Brain pericyte (primary cell): ENCODE measurements at regions not wholly inside any gene's neighbourhood (a gene's known extent, or its start where the extent isn't known, plus 50 kb on each side); places are given as distances from the start of the nearest gene placed in this dataset.
"Not testable (repeated sequence)": the region's sequence is repeated elsewhere in the genome, so short reads cannot be mapped to it uniquely, and the experiment has no call there.

Experiments
- DNase-seq: peaks from one replicate; pipeline ENCODE4 v3.0.0-alpha.2; 2012; ENCODE audit warnings: low read depth, low spot score

DNA sequence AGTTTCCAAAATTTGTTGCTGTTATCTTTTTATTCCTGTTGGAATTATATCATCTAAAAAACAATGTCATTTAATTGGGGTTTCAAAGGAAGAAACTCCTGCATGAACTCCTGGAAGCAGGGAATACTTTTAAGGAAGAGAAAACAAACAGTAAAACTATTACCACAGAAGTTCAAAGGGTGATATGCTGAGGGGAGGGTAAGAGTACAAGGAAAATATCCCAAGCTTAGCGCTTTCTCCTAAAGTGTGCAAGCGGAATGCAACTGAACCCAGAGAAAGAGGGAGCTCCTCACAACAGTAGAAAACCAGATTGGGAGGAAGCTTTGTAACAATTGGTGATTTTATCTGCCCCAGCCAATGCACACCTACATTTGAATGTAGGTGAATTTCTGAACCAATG lies 175.1 kb downstream of the NUFIP1 start:
- DNase-seq, result no peak

DNA sequence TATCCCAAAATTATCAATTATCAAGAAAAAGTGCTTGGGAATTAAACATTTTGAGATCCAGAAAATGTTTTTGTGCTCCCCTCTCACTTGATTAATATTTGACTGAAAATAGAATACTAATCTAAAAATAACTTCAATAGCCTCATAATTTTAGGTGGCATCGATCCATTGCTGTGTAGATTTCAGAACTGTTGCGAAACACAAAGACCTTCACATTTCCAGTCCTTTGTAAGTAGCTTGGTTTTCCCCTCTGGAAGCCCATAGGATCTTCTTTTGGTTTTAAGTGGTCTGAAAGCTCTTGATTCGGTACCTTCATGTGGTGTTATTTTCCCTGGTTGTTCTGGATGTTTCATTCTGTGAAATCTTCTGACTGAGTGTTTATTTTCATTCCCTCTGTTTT lies 176.5 kb downstream of the NUFIP1 start:
- no peak for DNase-seq

DNA sequence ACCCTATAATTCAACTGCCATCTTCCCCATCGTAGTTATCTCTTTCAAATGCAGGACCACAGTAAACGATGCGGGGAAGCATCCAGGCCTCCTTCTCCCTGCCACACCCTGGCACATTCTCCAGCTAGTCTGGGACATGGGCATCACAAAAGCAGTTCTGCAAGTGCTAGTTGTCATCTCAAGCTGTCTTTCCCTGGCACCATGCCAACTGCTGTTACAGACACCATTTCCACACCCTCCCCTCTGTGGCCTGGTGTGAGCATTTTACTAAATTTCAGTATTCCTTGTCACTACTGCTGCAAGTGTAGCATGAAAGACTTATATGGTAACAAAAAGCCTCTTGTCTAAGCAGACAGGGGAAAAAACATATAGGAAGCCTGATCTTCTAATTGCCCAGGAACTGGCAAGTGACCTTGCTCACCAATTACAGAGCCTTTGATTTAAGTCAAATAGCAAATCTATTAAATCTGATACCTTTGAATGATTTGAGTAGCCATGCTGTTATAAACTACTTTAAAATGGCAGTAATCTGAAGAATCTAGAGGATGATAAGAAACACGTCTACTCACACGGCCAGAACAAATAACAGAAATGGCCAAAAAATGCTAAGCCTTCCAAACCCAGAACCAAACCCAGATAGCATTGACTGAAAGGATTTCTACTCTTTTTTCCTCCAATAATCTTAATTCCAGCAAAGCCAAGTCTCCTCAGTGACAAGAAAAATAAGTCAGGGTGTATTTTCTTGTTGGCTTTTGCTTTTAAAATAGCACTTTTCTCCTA lies 179.0 kb downstream of the NUFIP1 start:
- DNase-seq, result no peak

DNA sequence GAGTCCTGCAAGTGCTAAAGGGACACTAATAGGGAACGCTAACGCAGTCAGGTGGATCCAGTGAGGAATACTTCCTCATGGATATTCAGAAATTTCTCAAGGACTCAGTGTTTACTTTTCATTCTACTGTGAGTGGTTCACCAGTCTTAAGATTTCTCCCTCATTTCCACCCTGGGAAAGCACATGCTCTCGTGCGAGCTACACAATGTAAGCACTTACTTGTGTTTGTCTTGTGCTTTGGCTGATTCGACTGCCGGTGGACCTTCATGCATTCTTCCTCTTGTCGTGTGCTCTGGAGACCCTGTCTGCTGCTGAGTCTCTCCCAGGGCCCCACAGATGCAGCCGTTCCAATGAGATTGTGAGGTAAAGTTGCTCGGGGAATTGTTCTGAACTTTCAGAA lies 180.1 kb downstream of the NUFIP1 start:
- no peak for DNase-seq

DNA sequence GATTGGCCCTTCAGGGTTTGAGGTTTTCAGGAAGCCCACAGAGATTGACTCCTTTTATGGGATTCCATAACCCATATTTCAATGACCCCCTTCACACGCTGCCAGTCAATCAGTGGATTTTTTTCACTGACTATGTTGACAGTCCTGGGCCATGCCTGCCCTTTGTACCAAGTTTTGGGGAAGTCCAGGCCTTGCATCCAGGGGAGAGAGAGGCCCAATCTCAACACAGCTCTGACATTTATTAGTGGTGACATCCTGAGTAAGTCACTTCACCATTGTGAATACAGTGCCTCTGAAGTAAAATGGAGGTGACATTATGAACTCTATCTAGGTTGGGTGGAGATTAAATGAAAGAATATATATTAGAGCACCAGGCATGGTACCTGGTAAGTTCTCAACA lies 181.1 kb downstream of the NUFIP1 start:
- DNase-seq, result no peak

DNA sequence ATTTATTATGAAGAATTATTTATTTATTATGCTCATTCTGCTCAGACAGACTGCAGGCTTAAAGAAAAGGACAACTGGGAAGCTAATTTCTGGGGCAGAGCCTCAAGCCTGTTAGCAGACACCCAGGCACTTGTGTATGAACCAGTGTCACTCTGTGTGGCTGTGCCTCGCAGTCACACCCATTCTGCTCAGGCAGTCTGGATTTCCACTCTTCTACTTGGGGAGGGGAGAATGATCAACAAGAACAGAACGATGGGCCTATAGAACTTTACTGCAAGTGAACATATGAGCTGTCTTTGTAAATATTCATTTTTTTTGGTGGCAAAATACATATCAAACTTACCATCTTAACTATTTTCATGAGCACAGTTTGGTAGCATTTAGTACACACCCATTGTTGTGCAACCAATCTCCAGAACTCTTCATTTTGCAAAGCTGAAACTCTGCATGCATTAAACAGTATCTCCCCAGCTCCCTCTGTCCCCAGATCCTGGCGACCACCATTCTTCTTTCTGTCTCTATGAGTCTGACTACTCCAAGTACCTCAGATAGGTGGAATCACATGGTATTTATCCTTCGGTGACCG lies 181.7 kb downstream of the NUFIP1 start:
- DNase-seq, result no peak

DNA sequence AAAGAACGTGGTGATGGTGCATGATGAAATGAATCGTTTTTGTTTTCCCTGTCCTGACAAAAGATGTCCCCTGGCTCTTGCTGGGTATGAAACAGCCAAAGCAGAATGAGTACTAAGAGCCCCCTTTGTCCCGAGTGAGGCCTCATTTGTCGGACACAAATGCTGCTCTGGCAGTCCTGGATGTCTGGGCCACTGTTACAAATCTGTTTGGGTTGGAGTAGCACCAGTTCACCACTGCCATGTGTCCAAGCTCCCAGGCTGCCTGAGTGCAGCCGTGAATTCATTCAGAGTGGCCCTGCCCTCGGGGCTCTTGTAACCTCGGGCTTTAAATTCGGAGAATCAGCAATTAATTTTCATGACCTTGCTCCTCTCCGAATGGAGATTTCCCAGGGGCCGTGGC lies 182.4 kb downstream of the NUFIP1 start:
- no peak for DNase-seq

DNA sequence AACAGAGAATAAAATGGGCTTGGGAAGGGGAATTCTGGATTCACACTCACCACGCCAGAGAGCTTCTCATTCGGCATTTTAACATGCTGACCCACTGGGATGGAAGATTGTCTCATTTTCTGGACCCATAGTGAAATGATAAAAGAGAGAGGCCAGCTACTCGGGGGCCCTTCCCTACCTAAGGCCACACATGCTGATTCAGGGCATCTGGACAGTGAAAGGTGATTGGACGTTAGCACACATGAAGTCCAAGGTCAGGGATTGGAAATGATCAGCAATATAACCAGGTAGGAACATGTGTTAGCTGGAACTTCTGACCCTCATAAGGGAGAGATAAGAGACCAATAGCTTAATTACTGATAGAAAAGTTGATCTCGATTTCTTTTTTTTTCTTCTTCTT lies 183.7 kb downstream of the NUFIP1 start:
- DNase-seq, result no peak

DNA sequence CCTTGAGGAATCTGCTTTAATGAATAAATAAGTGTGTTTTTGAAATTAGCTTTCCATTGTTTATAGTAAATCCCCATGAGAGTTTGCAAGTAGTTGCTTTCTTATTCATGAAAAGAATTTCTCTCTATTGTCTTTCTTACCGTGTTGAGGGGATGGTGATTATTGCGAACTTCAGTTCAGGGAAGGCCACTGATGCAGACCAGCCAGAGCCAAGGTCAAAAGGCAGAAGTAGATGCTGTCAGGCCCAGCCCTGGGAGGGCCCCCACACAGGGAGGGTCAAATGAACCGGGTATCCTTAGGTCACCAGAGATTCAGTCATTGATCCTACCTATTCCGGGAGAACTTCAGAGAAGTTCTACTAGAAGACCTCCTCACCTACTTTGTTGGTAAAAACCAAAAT lies 185.9 kb downstream of the NUFIP1 start:
- DNase-seq, result no peak

DNA sequence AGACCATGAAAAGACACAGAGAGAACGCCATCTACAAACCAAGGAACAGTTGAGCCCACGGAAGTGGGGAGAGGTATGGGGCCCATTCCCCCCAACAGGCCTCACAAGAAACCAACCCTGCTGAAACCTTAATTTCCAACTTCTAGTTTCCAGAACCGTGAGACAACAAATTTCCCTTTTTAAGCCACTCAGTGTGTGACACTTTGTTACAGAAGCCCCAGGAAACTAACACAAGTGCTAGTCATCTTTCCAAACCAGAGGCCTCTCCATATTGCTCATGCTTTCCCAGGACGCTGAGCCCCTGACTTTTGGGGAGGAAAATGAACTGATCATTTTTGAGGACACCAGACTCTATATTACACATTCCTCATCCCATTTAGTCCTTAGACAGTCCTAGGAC lies 186.8 kb downstream of the NUFIP1 start:
- DNase-seq, result no peak

DNA sequence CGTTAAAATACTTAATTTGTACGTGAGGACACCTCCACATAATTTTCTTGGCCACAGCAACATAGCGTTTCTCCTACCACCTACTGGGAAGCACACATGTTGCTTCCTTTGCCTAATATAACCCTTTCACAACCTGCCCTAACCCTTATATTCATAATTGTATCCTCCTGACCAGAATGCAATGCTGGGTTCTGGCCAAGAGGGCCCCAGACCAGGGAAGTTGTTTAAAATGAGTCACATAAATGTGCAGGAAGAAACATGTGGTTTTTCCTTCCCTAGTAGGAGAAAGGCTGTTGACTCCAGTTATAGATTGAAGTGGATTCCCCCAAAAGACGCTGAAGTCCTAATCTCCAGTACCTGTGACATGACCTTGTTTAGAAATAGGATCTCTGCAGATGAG lies 187.3 kb downstream of the NUFIP1 start:
- DNase-seq, result no peak

DNA sequence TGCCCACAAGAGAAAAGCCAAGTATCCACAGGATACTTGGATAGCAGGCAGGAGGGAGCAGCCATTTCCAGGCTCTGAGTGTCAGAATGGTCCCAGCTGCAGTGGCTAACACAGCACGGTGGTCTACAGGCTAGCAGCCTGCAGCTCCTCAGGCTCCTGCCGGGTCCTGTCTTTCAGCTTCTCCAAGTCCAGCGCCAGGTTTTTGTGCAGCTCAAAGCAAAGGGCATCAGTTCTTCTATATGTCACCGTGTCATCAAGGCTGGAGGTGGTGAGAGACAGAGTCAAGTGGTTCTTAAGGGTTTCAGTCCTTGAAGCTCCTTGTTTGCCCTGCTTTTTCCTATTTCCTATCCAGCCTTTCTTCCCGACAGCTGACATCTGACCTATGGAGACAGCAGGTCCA lies 188.6 kb downstream of the NUFIP1 start:
- no peak for DNase-seq

DNA sequence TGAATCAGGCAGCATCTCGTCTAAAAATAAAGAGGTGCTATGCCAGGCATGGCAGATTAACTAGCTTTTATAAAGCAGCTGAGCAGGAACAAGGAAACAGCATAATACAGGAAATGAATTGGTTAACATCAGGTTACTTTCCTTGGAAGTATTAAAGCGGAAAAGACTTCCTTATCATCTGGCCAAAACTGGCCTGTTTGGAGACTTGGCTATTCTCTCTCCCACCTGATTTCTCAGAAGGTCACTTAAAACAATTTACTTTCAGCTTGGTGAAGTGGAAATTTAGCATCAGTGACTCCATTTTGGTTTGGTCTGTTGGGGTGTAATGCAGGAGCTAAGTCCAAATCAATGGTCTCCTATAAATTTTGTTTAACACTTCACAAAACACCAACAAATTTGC lies 191.6 kb downstream of the NUFIP1 start:
- no peak for DNase-seq

DNA sequence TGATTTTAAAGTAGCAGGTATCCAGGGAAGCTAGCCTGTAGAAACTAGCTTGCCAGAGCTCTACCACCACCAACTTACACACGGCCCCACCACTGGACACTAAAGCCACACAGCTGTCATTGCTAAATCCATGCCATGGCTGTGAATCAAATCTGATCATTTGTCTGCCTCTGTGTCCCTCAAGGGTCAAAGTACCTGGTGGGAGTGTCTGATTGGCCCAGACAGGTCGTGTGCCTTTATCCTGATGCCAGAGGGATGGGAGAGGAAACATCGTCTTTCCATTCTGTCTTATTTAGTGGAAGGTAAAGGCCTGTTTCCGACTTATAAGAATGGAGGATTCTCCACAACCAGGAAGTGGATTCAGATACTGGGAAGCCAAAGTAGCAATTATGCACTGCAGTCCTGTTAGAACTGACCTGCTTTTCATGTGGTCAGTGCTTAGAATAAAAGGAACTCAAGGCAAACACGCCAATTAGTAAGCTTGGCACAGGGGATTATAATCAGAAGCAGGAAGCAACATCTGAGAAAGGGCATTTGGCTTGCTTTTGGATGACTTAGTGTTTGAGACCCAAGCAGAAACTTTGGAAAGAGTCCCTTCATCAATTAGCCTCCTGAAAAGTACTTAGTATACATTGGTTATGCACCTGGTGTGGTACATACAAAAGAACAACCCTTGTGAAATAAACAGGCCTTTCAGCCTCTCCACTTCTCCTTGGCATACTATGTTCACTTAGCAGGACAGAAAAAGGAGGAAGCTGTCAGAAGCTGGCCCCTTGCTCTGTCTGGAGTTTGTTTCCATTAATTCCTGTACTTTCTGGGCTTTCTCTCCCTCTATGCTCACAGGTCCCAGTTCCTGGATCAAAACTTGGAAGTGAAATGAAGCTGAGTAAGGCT lies 192.4 kb downstream of the NUFIP1 start:
- DNase-seq, result no peak

DNA sequence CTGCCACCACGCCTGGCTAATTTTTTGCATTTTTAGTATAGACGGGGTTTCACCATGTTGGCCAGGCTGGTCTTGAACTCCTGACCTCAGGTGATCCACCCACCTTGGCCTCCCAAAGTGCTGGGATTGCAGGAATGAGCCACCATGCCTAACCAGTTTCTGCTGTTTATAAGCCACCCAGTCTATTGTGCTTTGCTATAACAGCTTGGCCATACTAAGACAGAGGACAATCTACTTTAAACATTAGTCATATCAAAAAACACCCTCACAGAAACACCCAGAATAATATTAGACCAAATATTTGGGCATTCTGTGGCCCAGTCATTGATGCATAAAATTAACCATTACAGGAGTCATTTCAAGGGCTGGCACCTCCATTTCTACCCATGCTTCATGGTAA lies 193.2 kb downstream of the NUFIP1 start:
- not testable (repeated sequence) for DNase-seq

DNA sequence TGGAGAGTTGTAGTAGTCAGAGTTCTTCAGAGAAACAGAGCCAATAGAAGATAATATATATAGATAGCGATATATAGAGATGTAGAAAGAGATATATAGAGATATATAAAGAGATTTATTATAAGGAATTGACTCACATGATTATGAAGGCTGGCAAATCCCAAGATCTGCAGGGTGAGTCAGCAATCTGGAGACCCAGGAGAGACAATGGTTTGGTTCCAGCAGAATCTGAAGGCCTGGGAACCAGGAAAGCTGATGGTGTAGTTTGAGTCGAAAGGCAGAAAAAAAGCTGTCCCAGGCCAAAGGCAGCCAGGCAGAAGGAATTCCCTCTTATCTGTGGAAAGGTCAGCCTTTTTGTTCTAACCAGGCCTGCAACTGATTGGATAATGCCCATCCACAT lies 194.1 kb downstream of the NUFIP1 start:
- no peak for DNase-seq

DNA sequence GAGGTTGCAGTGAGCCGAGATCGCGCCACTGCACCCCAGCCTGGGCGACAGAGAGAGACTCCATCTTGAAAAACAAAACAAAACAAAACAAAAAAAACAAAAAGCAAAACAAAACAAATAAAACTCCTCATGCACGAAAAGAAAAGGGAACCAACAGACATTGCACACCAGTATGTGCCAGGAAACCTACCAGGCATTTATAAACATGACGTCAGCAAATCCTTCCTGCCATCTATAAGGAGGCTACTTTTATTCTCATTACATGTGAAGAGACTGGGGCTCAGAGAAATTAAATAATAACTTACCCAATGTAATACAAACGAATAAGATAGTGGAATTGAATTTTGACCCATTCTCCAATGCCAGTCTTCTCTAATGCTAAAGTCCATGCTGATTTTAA lies 197.2 kb downstream of the NUFIP1 start:
- no peak for DNase-seq

DNA sequence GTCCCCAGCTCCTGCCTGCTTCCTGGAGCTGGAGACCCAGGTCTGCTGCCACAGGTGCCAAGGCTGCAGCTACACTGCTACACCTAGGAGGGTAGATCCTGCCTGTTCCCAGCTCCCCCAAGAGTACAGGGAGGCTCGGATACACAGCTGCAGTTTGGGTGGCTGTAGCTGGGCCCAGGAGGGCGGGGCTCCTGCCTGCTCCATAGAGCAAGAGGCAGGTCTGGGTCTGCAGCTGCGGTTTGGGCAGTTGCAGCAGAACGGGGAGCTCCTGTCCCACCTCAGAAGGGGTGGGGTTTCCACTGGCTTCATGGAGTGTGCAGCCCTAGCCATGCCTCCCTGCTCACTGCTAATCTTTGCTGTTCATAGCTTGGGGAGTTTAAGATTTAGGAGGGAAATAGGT lies 199.0 kb downstream of the NUFIP1 start:
- no peak for DNase-seq

DNA sequence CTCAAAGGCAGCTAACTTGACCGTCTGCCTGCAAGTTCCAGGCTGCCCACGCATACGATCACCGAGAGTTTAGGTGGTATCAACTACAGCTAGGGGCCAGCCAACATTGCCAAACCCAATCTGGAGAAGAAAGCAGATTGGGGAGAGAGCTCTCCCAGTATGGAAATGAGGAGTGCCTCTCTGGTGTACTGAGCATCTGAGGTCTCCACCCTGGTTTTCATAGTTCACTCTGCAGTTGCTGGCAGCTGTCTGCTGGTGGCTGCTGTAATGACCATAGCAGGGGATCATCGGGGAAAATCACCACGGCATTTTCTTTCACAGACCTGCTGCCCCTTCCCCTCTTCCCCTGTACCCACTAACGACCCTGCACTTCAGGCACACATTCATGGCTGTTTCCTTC lies 201.7 kb downstream of the NUFIP1 start:
- no peak for DNase-seq

DNA sequence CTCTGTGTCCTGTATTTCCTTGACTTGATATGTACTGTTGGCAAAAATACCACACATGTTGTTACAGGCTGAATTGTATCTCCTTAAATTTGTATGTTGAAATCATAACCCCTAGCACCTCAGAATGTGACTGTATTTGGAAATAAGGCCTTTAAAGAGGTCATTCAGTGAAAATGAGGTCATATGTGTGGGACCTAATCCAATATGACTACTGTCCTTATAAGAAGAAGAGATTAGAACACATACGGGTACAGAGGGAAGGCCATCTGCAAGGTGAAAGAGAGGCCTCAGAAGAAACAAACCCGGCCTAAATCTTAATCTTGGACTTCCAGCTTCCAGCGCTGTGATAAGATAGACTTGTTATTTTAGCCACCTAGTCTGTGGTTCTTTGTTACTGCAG lies 202.5 kb downstream of the NUFIP1 start:
- no peak for DNase-seq

DNA sequence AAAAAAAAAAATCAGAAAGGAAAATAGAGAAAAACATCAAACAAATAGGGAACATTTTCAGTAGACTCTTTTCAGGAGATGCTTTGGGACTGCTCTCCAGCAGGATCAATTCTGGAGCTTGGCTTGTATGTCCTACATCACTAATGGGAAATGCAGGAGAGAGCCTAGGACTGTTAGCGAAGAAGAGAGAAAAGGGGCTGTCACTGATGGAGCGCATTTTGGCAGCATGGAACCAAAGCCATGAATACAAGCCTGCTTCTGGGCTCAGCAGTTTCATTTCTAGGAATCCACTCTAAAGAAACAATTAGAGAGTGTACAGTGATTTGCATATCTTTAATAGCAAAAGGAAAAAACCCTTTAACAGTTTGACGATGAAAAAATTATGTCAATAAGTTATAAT lies 203.9 kb downstream of the NUFIP1 start:
- no peak for DNase-seq

DNA sequence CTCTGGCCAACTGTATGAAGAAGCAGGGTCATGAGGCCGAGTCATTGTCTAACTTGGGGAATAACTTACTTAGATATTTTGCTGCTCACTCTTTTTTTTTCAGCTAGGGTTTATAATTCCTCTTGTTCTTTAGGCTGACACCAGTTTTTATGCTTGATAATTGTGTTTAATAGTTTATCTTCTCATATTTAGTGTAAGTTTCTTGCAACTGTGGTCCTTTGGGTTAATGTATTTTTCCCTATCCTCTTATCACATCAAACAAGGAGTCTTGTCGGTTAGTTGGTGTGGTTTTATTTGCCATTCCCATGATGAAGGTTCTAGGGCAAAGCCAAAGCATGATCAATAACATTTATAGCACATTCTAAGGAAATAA lies 204.6 kb downstream of the NUFIP1 start:
- DNase-seq, result no peak
